HEK293T (cell line): ENCODE measurements at regions not wholly inside any gene's neighbourhood (a gene's known extent, or its start where the extent isn't known, plus 50 kb on each side); places are given as distances from the start of the nearest gene placed in this dataset.

Source experiments
- CTCF ChIA-PET: fragments of 350-600 bp; formaldehyde crosslinking; extraction: SDS; loops from one replicate; lab custom pipeline; 2021; ENCODE audit warnings: antibody characterized with exemption, inconsistent platforms; lab: Yijun Ruan, JAX
- POLR2A ChIA-PET: fragments of 350-600 bp; formaldehyde crosslinking; extraction: SDS; loops from one replicate; lab custom pipeline; 2020; ENCODE audit warnings: antibody characterized with exemption, inconsistent platforms; lab: Yijun Ruan, JAX
- DNase-seq: peaks from one replicate; pipeline ENCODE4 v3.0.0; 2012; ENCODE audit warnings: mixed read lengths; ENCODE audit errors: extremely low spot score
- ELF4 ChIP-seq: fragments of 450-650 bp; IDR thresholded peaks from 2 replicates; pipeline ENCODE4 v1.6.1; 2017; ENCODE audit warnings: antibody characterized with exemption
- FOXA1 ChIP-seq: fragments of 450-650 bp; IDR thresholded peaks from 2 replicates; pipeline ENCODE4 v1.6.1; 2016; ENCODE audit warnings: mild to moderate bottlenecking
- FOXK2 ChIP-seq: fragments of 450-650 bp; IDR thresholded peaks from 2 replicates; pipeline ENCODE4 v1.6.1; 2016; ENCODE audit warnings: mild to moderate bottlenecking
- FOXM1 ChIP-seq: fragments of 450-650 bp; IDR thresholded peaks from 2 replicates; pipeline ENCODE4 v1.6.1; 2017; ENCODE audit warnings: mild to moderate bottlenecking, borderline replicate concordance
- HDGF ChIP-seq: fragments of 450-650 bp; IDR thresholded peaks from 2 replicates; pipeline ENCODE4 v1.6.1; 2017; ENCODE audit warnings: antibody characterized with exemption, borderline replicate concordance
- L3MBTL2 ChIP-seq: fragments of 450-650 bp; conservative IDR thresholded peaks from 2 replicates; pipeline ENCODE4 v1.6.1; 2016; ENCODE audit warnings: mild to moderate bottlenecking
- NFRKB ChIP-seq: fragments of 450-650 bp; IDR thresholded peaks from 2 replicates; pipeline ENCODE4 v1.6.1; 2016; ENCODE audit warnings: mild to moderate bottlenecking, moderate library complexity
- SP1 ChIP-seq: fragments of 450-650 bp; IDR thresholded peaks from 2 replicates; pipeline ENCODE4 v1.6.1; 2017
- SUZ12 ChIP-seq: fragments of 450-650 bp; IDR thresholded peaks from 2 replicates; pipeline ENCODE4 v1.6.1; 2016; ENCODE audit warnings: mild to moderate bottlenecking
- TARDBP ChIP-seq: fragments of 450-650 bp; IDR thresholded peaks from 2 replicates; pipeline ENCODE4 v1.6.1; 2016
- TF ChIP-seq, protein P1 (sequence below): fragments of 450-650 bp; IDR thresholded peaks from 2 replicates; pipeline ENCODE4 v1.6.1; 2016

DNA sequence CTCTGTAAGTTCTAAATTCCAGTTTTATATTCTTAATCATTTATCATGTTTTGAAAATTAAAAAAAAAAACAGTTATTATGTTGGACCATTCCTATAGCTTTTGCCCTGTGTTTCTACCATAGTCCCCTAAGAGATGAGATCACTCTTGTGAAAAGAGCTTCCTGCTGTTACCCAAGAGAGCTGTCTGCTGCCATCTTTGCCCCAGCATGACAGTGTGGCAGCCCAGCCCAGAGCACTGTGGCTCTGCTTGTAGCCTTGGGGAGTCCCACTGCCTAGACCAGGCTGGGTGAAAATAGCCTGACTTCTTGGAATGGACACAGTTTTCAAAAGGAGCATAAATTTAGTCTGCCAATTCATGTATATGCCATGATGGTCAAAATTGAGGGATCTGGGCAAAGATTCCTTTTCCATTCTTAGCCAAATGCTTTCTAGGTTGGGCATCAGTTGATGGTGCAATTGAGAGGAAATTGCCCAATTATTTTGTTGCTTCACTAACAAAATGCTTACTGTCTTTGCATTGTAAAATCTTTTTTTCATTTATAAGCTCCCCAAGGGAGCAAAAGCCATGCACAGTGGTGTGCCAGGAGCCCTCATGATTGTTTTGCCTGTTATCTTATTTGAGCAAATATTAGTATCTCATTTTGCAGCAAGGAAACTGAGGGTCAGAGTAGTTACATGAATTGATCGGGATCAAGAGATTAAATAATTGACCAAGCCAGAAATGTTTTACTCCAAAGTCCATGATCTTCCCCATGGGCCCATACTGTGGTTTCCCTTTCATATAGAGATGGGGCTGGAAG lies 72.8 kb downstream of the ETS2 start:
- no peak for DNase-seq
- CTCF ChIA-PET: no interaction called here
- POLR2A ChIA-PET: no interaction called here
- TF ChIP-seq HDGF: no peak
- no peak for TF ChIP-seq NFRKB
- no peak for TF ChIP-seq SUZ12

DNA sequence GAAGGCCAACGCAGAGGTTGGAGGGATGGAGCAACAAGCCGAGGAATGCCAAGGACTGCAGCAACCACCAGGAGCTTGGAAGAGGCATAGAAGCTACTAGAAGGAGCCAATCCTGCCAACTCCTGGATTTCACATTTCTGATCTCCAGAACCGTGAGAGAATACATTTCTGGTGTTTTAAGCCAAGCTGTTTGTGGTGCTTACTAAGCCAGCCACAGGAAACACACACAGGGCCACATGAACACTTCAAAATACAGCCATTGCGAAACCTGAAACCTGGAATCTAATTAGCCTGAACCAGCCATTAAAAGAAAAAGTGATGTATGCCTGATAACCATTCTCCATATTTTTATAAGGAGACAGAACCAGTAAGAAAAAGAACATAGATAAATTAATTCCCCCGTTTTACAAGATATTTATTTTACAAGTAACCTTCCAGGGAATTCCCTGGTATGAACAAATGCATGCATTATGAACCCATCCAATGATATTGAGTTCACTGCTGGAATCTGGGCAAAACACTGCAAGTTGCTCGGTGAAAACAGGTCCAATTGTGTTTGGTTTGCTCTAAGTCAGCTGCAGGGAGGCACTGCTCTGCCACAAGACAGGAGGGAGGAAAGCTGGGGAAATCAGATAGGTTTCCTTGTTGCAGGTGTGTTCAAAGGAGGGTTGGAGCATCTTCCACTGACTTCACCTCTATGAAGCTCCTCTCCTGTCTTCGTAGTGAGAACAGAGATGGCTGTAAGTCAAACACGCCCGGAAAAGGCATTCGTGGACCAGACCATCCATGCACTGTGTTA lies 70.2 kb downstream of the ETS2 start:
- ChIA-PET POLR2A (no interaction called here), CTCF (no interaction called here)
- TF ChIP-seq SP1: no peak
- no peak for TF ChIP-seq NFRKB
- TF ChIP-seq TARDBP: no peak
- no peak for TF ChIP-seq FOXK2
- no peak for TF ChIP-seq L3MBTL2
- TF ChIP-seq, protein P1, sequence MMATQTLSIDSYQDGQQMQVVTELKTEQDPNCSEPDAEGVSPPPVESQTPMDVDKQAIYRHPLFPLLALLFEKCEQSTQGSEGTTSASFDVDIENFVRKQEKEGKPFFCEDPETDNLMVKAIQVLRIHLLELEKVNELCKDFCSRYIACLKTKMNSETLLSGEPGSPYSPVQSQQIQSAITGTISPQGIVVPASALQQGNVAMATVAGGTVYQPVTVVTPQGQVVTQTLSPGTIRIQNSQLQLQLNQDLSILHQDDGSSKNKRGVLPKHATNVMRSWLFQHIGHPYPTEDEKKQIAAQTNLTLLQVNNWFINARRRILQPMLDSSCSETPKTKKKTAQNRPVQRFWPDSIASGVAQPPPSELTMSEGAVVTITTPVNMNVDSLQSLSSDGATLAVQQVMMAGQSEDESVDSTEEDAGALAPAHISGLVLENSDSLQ: no peak
- TF ChIP-seq FOXA1: no peak
- no peak for TF ChIP-seq FOXM1
- TF ChIP-seq ELF4: no peak
- no peak for DNase-seq
